ENCODE measurements at regions not wholly inside any gene's neighbourhood (a gene's known extent, or its start where the extent isn't known, plus 50 kb on each side); places are given as distances from the start of the nearest gene placed in this dataset.

DNA sequence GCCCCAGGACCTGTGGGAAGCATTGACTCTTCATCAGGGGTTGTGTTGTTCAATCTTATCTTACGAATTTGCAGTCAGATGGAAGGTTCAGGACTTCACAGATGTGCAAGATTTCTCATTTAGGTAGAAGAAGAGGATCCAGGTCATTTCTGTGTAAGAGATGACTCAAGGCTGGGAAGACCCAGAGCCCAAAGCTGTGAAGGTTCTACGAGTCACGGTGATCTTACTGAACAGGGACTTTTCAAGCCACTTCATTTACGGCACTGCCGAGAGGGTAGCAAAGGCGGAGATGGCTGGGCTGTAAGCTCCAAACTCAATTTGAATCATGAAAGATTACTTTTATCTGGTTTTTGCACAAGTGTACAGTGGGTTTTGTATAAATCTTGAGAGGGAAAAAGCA, 228.0 kb upstream of the MEX3C start:
- no peak for TF ChIP-seq SIN3A (IDR thresholded peaks at IDR 0.05; ENCODE audit: borderline replicate concordance, insufficient read depth, low read length)
- TF ChIP-seq FOXP2 (optimal IDR thresholded peaks at IDR 0.05; ENCODE audit: borderline replicate concordance, extremely low read depth, extremely low read length, insufficient read depth): no peak
- TF ChIP-seq TAF1 (IDR thresholded peaks at IDR 0.05; ENCODE audit: borderline replicate concordance, insufficient read depth, low read length): no peak
- TF ChIP-seq, protein P1, sequence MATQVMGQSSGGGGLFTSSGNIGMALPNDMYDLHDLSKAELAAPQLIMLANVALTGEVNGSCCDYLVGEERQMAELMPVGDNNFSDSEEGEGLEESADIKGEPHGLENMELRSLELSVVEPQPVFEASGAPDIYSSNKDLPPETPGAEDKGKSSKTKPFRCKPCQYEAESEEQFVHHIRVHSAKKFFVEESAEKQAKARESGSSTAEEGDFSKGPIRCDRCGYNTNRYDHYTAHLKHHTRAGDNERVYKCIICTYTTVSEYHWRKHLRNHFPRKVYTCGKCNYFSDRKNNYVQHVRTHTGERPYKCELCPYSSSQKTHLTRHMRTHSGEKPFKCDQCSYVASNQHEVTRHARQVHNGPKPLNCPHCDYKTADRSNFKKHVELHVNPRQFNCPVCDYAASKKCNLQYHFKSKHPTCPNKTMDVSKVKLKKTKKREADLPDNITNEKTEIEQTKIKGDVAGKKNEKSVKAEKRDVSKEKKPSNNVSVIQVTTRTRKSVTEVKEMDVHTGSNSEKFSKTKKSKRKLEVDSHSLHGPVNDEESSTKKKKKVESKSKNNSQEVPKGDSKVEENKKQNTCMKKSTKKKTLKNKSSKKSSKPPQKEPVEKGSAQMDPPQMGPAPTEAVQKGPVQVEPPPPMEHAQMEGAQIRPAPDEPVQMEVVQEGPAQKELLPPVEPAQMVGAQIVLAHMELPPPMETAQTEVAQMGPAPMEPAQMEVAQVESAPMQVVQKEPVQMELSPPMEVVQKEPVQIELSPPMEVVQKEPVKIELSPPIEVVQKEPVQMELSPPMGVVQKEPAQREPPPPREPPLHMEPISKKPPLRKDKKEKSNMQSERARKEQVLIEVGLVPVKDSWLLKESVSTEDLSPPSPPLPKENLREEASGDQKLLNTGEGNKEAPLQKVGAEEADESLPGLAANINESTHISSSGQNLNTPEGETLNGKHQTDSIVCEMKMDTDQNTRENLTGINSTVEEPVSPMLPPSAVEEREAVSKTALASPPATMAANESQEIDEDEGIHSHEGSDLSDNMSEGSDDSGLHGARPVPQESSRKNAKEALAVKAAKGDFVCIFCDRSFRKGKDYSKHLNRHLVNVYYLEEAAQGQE (IDR thresholded peaks at IDR 0.05; ENCODE audit: insufficient read depth in 1 of 2, low read depth in 2 of 2, low read length in 2 of 2): no peak
- TF ChIP-seq POLR2AphosphoS5 (IDR thresholded peaks at IDR 0.05; ENCODE audit: low read depth, low read length): no peak

DNA sequence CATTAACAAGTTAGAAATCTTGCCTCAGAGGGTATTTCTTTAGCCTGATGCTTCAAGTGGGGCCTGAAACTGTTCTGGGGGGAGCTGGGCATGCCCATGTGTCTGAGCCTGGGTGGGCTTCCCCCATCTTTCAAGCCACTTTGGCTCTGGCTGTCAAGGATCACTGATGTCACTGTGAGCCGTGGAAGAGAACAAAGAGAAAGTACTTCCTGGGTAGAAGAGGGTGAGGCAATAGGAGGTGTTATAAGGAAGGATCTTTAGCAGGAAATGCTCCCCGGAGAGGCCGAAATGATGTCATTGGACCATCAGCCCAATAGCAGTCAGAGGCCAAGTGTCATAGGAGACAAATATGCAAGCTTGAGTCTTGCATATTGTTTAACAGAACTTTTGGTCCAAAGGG, 228.4 kb upstream of the MEX3C start:
- TF ChIP-seq SIN3A (IDR thresholded peaks at IDR 0.05; ENCODE audit: borderline replicate concordance, insufficient read depth, low read length): no peak
- TF ChIP-seq, protein P1 (IDR thresholded peaks at IDR 0.05; ENCODE audit: insufficient read depth in 1 of 2, low read depth in 2 of 2, low read length in 2 of 2): no peak
- no peak for TF ChIP-seq FOXP2 (optimal IDR thresholded peaks at IDR 0.05; ENCODE audit: borderline replicate concordance, extremely low read depth, extremely low read length, insufficient read depth)
- TF ChIP-seq POLR2AphosphoS5 (IDR thresholded peaks at IDR 0.05; ENCODE audit: low read depth, low read length): no peak
- TF ChIP-seq TAF1 (IDR thresholded peaks at IDR 0.05; ENCODE audit: borderline replicate concordance, insufficient read depth, low read length): no peak

DNA sequence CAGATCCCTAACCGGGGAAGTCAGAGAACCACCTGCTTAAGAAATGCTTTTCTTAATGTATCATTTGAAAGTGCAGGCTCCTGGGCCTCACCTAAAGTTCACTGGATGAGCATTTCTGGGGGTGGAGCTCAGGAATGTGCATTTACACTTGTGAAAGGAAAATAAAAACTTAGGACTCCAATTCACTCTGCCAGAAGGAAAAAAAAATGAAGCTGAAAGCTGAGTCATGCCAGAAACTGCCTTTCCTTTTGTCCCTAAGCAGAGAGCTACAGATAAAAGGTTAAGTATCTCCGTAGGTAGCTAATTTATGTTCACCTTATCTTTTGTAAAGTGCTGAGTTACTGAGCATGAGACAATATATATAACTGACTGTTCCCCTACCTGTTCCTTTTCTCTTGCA, 229.5 kb upstream of the MEX3C start:
- TF ChIP-seq TAF1 (IDR thresholded peaks at IDR 0.05; ENCODE audit: borderline replicate concordance, insufficient read depth, low read length) (no peak), SIN3A (IDR thresholded peaks at IDR 0.05; ENCODE audit: borderline replicate concordance, insufficient read depth, low read length) (no peak), POLR2AphosphoS5 (IDR thresholded peaks at IDR 0.05; ENCODE audit: low read depth, low read length) (no peak), FOXP2 (optimal IDR thresholded peaks at IDR 0.05; ENCODE audit: borderline replicate concordance, extremely low read depth, extremely low read length, insufficient read depth) (no peak)
- TF ChIP-seq, protein P1 (IDR thresholded peaks at IDR 0.05; ENCODE audit: insufficient read depth in 1 of 2, low read depth in 2 of 2, low read length in 2 of 2): no peak

DNA sequence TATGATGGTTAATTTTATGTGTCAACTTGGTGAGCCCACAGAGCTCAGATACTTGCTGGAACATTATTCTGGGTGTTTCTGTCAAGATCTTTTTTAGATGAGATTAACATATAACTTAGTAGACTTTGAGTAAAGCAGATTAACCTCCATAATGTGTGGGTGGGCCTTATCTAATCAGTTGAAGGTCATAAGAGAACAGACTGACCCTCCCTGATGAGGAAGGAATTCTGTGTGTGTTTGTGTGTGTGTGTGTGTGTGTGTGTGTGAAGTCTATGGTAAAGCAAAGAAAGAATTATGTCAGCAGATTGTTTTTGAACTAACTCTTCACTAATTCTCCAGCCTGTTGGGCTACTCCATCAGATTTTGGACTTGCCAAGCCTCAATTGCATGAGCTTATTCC, 232.2 kb upstream of the MEX3C start:
- no peak for TF ChIP-seq TAF1 (IDR thresholded peaks at IDR 0.05; ENCODE audit: borderline replicate concordance, insufficient read depth, low read length)
- TF ChIP-seq POLR2AphosphoS5 (IDR thresholded peaks at IDR 0.05; ENCODE audit: low read depth, low read length): no peak
- no peak for TF ChIP-seq FOXP2 (optimal IDR thresholded peaks at IDR 0.05; ENCODE audit: borderline replicate concordance, extremely low read depth, extremely low read length, insufficient read depth)
- no peak for TF ChIP-seq SIN3A (IDR thresholded peaks at IDR 0.05; ENCODE audit: borderline replicate concordance, insufficient read depth, low read length)
- TF ChIP-seq, protein P1 (IDR thresholded peaks at IDR 0.05; ENCODE audit: insufficient read depth in 1 of 2, low read depth in 2 of 2, low read length in 2 of 2): no peak

DNA sequence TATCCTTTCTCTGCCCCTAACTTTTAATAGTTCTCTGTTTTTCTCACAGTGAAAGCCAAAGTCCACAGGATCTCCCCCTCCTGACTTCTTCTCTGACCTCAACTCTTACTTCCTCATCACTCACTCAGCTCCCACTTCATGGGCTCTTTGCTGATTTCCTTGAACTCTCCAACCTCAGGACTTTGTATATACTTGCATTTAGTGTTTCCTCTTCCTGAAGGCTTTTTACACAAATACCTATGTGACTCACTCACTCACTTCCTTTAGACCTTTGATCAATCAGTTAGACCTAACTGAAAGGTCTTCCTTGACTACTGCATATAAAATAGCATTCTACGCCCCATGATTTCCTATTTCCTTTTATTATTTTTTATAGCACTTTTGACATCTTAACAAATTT, 233.1 kb upstream of the MEX3C start:
- TF ChIP-seq TAF1 (IDR thresholded peaks at IDR 0.05; ENCODE audit: borderline replicate concordance, insufficient read depth, low read length): no peak
- TF ChIP-seq FOXP2 (optimal IDR thresholded peaks at IDR 0.05; ENCODE audit: borderline replicate concordance, extremely low read depth, extremely low read length, insufficient read depth): no peak
- no peak for TF ChIP-seq POLR2AphosphoS5 (IDR thresholded peaks at IDR 0.05; ENCODE audit: low read depth, low read length)
- TF ChIP-seq SIN3A (IDR thresholded peaks at IDR 0.05; ENCODE audit: borderline replicate concordance, insufficient read depth, low read length): no peak
- TF ChIP-seq, protein P1 (IDR thresholded peaks at IDR 0.05; ENCODE audit: insufficient read depth in 1 of 2, low read depth in 2 of 2, low read length in 2 of 2): no peak

Data from PFSK-1 (cell line).